Colon (tissue), 2 donors: ENCODE measurements at regions not wholly inside any gene's neighbourhood (a gene's known extent, or its start where the extent isn't known, plus 50 kb on each side); places are given as distances from the start of the nearest gene placed in this dataset.
"Not testable (repeated sequence)": the region's sequence is repeated elsewhere in the genome, so short reads cannot be mapped to it uniquely, and the experiment has no call there.

Experiments
- FAIRE-seq: peaks from 2 replicates; lab custom pipeline; 2012; peaks lifted over from hg19 to GRCh38; lab: Jason Lieb, UNC
- donor health status: control.
- donor health status: control.

DNA sequence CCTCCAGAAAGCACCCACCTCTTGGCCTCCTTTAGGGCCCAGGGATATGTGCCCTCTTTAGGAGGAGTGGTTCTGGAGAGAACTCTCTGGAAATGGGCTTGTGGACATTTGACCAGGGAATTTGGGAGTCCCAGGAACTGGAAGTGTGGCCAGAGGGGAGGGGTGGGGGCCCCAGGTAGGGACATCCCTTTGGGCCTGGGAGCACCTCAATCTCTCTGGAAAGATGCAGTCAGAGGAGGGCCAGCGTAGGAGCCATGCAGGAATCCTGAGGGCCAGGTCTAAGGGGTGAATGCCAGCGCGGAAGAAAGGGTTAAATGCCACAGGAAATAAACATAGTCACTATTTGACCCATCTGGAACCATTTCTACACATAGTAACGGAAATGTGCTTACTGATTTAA is 50.3 kb upstream of the ITGA11 start:
- no peak for FAIRE-seq

DNA sequence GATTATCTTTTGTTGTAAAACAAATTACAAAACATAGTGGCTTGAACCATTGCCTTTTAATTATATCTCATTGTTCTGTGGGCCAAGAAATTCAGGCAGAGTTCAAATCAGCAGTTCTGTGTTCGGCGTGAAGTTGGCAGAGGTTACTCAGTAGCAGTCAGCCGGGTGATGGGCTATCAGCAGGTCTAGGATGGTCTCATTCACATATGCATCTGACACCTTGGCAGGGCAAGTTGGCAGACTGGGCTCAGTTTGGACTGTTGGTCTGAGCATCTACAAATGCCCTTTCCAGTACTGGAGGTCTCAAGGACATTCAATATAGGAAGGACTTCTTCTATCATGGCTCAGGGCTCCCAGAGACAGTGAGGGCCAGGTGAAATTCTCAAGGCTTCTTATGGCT is 51.2 kb upstream of the ITGA11 start:
- FAIRE-seq = no peak

DNA sequence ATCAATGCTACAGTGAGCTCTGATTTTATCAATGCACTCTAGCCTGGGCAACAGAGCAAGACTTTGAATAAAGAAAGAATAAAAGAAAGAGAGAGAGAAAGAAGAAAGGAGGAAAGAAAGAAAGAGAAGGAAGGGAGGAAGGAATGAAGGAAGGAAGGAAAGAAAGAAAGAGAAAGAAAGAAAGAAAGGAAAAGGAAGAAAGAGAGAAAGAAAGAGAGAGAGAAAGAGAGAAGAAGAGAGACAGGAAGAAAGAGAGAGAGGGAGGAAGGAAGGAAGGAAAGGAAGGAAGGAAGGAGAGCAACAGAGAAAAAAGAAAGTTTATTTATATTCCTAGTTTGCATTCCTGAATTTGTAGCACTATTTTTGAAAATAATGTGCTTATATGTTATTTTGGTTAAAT is 52.3 kb upstream of the ITGA11 start:
- no peak for FAIRE-seq

DNA sequence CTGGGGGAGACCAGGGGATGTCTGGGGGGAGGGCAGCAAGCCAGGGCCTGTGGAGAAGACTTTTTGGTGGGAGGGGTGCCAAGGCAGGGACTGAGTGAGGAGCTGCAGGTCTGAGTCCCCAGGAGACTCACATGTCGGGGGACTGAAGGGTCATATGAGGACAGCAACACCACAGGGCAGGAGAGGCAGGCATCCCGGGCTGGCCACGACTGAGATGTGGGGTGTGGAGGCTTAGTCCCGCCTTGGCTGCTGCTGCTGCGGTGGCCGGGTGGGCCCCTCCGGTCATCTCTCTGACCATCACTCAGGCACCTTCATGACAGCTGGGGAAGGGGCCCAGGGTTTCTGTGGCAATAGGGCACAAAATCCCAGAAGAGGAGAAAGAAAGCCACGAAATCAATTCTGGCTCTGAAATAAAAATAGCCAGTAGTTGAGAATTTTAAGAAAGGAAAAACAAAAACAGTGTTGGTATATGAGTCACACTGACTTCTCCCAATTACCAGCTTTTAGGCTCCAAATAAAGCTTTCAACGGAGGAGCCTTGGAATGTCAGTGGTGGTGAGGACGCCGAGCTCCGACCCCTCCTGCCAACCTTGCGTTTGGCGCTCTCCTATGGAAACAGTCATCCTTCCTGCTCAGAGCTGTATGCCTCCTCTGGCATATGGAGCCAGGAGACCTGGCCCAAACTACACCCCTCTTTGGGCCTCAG is 52.9 kb upstream of the ITGA11 start:
- no peak for FAIRE-seq

DNA sequence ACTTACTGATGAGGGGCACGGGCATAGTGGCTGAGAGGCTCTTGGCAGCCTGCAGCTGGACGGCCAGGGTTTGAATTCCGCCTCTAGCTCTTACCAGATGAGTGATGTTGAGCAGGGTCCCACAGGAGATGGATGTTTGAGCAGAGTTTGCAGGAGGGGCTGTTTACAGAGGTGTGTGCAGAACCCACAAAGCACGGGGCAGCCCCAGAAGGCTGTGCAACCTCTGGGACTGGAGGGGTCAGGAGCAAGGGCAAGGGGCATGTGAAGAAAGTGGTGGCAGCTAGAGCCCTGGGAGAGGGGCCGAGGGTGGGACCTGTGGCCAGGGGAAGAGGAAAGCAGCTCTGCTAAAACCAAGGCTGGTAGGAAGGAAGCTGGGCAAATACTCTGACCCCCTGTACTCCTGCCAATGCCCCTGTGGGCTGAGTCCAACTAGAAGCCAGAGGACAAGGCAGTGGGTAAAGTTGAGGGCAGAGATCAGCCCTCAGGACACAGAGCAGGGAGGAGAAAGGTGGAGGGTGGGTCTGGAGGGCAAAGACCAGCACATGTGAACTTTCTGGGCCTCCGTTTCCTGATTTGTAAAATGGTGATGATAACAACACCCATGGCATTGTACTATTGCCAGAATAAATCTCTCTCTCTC is 53.9 kb upstream of the ITGA11 start:
- FAIRE-seq = no peak

DNA sequence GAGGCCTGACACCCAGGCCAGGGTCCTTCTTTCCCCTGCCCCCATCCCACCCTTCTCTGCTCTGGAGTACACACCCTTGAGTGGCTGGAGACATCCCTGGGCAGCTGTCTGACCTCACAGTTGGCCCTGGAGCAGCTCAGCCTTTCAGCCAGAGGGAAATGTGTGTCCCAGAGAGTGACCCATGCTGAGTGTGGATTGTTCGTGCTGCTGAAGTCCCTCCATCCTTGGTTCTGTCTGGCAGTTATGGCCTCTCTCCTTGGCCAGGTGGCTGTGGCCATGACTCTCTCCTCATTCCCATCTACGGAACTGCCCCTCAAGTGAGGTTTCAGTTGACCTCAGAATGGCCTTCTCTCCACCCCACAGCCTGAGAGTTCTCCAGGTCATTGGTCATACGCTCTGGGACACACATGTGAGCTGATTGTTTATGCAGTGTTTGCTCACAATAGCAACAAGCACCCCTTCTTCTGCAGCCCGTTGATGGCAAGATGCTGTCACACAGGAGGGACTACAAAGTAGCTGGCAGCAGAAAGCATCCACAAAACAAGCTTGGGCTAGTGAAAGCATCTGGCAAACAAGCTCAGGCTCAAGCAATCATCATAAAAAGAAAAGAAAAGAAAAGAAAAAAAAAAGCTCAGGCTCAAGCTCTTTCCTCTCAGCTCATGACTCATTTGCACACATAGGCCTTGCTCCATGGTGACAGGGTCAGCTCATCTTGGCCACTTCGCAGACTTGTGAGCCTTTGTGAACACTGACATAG is 55.3 kb upstream of the ITGA11 start:
- FAIRE-seq = no peak

DNA sequence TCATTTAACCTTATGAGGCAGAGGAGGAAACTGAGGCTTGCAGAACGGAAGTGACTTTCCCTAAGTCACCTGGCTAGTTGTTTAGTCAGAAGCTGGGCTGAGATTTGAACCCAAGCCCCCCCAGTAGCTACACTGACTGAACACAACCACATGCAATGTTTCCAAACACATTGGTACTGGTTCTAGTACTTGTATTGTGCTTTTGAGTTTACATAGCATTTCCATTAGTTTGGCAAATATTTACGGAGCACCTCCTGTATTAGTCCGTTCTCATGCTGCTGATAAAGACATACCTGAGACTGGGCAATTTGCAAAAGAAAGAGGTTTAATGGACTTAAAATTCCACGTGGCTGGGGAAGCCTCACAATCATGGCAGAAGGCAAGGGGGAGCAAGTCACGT is 56.3 kb upstream of the ITGA11 start:
- FAIRE-seq = no peak

DNA sequence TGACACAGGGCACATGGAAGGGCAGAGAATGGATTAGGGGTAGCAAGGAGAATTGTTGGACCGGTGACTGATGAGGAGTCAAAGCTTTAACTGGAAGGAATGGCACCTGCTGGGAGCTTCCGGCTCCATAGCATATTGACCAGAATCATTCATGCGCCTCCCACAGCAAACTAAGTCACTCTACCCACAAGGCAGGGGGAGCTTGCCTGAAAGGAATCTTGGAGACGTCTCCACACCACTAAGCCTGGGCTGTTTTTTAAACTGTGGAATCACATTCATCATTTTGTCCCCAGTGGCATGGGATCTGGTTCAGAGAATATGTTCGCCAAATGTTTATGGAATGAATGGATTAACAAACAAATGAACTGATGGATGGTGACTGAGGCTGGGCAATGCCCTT is 57.0 kb upstream of the ITGA11 start:
- no peak for FAIRE-seq

DNA sequence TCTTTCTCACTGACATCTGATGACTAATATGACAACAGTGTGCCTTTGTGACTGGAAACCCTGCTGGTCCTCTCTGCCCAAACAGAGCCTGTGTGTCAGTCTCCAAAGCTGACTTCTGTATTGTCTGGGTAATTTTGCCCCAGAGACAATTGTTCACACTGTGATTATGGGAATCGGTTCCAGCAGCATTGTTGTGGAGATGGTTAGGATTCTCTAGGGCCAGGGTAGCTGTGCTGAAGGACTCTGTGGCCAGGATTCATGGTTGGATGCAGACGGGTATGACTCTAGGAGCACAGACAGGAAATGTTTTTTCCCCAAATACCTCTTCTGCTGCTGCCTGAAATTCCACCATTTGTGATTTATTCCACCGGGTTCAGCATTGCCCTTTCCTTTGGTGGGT is 57.5 kb upstream of the ITGA11 start:
- FAIRE-seq = no peak

DNA sequence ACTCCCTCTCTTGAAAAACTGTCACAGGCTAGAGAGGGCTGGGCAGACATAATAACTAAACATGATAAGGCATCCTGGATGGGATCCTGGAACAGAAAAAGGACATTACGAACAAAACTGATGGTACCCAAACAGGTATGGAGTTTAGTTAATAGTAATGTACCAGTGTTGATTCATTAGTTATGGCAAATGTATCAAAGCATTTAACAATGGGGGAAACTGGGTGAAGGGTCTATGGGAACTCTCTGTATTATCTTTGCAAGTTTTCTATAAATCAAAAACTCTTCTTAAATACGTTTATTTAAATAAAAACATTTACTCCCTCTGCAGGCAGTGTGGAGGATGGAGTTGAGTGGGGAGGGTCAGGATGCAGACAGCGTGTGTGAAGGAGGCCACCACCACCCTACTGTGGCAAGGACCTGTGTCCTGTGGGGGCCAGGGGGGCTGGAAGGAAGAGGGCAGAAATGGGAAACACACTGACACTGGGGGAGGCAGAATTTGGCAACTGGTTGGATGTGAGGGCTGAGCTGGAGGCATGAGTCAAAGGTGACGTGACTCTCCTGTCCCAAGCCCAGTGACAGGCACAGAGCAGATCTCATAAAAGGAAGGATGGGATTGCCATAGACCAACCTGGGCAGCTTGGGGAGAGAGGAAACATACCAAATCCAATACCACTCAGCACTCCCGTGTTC is 59.6 kb upstream of the ITGA11 start:
- no peak for FAIRE-seq

DNA sequence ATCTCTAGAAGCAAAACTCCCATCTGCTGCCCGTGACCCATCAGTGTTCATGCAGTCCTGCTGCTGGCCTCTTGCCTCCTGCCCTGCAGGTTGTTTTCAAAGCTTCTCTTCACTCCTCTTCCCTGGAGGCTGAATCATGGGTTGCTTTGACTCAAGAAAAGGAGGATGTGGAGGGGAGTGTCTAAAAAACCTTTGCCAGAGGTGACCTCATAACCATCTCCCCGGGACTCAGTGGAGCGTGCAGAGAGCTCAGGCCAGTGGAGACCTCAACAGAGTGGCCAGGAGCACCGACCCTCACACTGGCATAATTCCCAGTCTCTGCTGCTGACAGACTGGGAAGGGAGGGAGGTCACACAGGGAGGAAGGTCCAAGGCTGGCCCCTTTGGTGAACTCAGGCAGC is 60.9 kb upstream of the ITGA11 start:
- no peak for FAIRE-seq

DNA sequence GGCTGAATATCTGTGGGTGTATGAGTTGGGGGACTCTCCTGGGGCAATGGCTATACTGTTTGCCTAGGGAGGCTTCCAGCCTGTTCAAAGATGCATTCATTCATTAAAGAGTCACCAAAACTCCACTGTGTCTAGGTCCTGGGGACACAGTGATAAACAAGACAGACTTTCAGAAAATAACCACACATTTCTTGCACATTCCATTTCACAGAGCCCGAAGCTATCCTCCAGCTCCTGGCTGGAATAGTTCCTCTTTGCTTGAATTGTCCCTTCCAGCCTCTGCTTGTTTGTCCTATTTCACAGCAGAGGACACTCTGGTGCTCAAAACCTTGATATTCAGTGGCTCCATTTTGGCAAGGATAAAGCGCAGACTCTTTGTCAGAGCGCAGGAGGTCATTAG is 61.7 kb upstream of the ITGA11 start:
- no peak for FAIRE-seq

DNA sequence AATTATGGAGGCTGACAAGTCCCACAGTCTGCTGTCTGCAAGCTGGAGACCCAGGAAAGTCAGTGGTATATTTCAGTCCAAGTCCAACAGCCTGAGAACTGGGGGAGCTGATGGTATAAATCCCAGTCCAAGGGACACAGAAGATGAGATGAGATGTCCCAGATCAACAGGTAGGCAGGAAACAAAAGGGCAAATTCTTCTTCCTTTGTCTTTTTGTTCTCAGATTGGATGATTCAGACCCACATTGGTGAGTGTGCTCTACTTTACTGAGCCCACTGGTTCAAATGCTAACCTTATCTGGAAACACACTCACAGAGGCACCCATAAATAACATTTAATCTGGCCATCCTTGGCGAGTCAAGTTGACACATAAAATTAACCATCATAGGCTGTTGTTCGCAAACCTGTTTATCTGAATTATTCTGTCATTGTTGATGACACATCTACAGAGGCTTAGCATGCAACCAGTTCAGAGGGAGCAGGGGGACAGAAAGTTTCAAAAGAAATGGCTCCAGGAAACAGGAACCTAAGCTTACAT is 62.7 kb upstream of the ITGA11 start:
- no peak for FAIRE-seq

DNA sequence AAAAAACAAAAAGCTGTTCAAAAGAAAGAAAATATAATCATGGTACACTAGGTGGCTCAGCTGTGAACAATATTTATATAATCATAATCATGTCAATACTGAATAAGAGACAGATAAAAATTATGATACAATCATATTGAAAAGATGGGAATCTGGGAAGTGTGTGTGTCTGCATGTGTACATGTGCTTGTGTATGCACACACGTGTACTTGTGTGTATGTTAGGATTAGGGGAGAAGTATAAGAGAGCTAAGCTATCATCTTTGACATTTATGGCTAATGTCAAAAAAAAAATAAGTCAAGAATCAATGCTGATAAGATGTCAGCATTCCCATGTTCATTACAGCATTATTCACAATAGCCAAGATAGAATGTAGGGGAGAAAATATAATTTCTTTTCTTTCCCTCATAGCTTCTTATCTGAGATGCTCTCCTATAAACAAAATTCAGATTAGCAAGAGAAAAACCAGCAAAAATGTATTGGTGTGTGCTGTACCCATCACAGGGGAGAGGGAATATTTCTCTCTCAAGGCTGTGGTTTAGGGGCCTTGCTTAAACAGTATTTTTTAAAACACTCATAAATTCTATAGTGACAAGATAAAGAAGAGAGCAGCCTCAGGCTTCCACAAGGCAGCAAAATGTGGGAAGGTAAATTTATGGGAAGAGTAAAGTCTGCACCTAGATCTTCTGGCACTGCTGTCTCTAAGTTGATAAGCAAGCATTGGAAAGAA is 63.4 kb upstream of the ITGA11 start:
- no peak for FAIRE-seq

DNA sequence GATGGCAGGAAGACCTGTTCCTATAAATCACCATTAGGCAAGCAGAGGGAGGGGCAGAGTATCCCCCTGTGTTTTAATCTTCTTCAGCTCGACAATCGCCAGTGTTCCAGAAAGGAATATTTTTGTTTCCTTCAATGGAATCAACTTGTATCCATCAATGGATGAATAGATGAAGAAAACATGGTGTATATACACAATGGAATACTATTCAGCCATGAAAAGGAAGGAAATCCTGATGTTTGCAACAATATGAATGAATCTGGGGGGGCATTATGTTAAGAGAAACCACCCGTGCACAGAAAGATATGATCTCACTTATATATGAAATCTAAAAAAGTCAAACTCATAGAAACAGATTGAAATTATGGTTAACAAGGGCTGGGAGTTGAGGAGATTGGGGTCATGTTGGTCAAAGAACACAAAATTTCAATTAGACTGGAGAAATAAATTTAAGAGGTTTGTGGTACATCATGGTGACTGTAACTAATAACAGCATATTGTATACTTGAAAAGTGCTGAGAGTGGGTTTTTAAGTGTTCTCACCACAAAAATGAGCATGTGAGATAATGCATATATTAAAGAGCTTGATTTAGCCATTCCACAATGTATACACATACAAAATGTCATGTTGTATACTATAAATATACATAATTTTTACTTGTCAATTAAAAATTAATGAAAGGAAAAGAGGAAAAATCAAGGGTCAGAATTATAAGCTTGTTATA is 64.2 kb upstream of the ITGA11 start:
- FAIRE-seq = no peak

DNA sequence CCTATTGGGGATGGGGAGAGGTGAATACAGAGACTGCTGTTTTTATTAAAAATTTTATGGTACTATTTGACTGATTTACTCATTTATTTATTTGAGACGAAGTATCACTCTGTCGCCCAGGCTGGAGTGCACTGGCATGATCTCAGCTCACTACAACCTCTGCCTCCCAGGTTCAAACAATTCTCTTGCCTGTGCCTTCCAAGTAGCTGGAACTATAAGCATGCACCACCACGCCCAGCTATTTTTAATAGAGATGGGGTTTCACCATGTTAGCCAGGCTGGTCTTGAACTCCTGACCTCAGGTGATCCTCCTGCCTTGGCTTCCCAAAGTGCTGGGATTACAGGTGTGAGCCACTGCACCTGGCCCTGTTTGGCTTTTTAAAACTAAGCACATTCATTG is 64.8 kb upstream of the ITGA11 start:
- not testable (repeated sequence) for FAIRE-seq

DNA sequence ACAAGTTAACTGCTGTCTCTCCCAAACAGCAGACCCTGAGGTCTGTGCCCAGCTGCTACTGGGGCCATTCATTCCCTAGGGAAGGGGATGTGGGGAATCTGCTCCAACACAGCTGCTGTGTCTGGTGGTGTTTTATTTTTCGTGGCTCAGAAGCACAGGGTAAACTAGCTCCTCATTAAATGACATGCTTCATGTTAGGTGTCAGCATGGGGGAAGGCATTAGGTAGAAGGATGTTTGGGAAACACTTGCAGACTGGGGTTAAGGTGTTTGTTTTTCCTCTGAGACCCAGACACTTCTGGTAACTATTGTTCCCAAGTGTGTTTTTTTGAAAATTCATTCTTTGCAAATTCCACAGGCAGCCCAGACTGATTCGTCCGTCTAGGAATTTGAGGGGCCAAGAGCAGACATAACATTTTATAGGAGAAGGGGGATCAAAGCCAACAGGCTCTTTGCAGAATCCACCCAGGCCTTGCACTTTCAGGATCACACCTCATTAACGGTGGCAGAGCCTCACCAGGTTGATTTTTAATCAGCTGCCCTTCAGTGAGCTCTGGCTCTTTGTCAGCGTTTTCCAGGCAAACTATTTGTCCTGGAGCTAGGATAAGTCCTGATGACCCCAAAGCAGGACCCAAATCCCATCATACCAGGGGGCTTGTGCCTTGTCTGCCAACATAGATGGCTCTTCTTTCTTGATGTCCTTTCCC is 65.4 kb upstream of the ITGA11 start:
- FAIRE-seq = no peak

DNA sequence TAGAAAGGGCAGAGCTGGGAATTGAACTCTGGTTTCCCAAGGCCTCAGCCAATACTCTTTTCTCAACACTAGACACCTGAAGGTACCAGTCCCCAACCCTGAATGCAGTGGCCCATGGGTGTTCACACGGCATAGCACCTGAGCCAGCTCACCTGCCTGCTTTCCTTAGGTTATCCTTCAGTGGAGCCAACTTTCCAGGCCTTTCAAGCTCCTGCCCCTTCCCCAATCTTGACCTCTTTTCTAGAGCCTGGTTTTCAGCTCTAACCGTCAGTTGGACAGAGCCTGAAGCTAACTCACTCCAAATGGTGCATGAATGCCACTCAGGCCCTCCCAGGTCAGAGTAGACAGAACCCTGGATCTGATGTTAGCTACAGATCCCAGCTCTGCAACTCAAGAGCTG is 66.1 kb upstream of the ITGA11 start:
- FAIRE-seq = no peak

DNA sequence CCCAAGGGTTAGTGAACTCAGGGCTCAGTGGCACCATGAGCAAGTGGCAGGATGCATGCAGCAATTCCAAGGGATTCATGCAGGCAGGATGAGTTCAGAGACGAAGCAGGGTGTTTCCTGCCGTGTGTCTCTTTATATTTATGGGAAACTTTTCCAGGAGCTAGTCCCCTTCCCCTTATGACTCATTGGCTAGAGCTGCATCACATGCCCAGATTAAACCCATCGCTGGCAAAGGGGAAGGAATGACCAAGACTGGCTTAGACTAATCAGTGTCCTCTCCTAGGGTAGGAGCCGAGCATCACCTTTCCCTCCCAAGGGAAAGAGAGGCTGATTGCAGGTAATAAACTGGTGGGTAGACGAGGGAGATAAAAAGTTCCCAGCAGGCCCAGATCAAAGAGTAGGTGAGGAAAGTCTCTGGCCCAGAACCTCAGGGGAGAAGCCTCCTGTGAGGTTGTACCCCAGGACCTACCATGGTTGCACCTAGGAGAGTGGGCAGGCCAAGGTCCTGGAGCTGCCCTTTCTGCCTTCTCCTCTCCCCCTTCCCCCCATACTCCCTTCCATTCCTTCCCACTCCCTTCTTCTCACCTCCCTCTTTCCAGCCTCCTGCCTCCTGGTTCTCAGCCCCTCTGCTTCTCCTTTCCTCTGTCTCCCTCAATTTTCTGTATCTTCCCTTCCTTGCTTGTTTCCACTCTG is 67.8 kb upstream of the ITGA11 start:
- no peak for FAIRE-seq
